Glutamatergic neuron (in vitro differentiated cells): ENCODE measurements at regions not wholly inside any gene's neighbourhood (a gene's known extent, or its start where the extent isn't known, plus 50 kb on each side); places are given as distances from the start of the nearest gene placed in this dataset.
"Not testable (repeated sequence)": the region's sequence is repeated elsewhere in the genome, so short reads cannot be mapped to it uniquely, and the experiment has no call there.

ENCODE experiments used
- DNase-seq: peaks from one replicate; pipeline ENCODE4 v3.0.0; 2022
- H3K27ac Mint-ChIP-seq: one replicate; pipeline ENCODE4 v1.8.0; 2020; ENCODE audit warnings: mild to moderate bottlenecking, mixed read lengths, inconsistent platforms; ENCODE audit not compliant: unreplicated experiment
- H3K27me3 Mint-ChIP-seq: one replicate; pipeline ENCODE4 v1.8.0; 2020; ENCODE audit warnings: mild to moderate bottlenecking, moderate library complexity, mixed read lengths, inconsistent platforms; ENCODE audit not compliant: unreplicated experiment
- H3K36me3 Mint-ChIP-seq: one replicate; pipeline ENCODE4 v1.8.0; 2020; ENCODE audit warnings: mild to moderate bottlenecking, mixed read lengths, inconsistent platforms; ENCODE audit not compliant: unreplicated experiment
- H3K4me1 Mint-ChIP-seq: one replicate; pipeline ENCODE4 v1.8.0; 2020; ENCODE audit warnings: mild to moderate bottlenecking, low read depth, mixed read lengths, inconsistent platforms; ENCODE audit not compliant: unreplicated experiment
- H3K4me3 Mint-ChIP-seq: one replicate; pipeline ENCODE4 v1.8.0; 2020; ENCODE audit warnings: mild to moderate bottlenecking, mixed read lengths, inconsistent platforms; ENCODE audit not compliant: unreplicated experiment
- H3K9me3 Mint-ChIP-seq: one replicate; pipeline ENCODE4 v1.8.0; 2020; ENCODE audit warnings: mild to moderate bottlenecking, moderate library complexity, mixed read lengths, inconsistent platforms; ENCODE audit not compliant: unreplicated experiment
- TF ChIP-seq, protein P1 (sequence below): fragments of 200-600 bp; sonication (generic); IDR thresholded peaks from one replicate; pipeline ENCODE4 v1.5.0; 2021; ENCODE audit not compliant: partially characterized antibody, unreplicated experiment

- TF ChIP-seq, protein P1, sequence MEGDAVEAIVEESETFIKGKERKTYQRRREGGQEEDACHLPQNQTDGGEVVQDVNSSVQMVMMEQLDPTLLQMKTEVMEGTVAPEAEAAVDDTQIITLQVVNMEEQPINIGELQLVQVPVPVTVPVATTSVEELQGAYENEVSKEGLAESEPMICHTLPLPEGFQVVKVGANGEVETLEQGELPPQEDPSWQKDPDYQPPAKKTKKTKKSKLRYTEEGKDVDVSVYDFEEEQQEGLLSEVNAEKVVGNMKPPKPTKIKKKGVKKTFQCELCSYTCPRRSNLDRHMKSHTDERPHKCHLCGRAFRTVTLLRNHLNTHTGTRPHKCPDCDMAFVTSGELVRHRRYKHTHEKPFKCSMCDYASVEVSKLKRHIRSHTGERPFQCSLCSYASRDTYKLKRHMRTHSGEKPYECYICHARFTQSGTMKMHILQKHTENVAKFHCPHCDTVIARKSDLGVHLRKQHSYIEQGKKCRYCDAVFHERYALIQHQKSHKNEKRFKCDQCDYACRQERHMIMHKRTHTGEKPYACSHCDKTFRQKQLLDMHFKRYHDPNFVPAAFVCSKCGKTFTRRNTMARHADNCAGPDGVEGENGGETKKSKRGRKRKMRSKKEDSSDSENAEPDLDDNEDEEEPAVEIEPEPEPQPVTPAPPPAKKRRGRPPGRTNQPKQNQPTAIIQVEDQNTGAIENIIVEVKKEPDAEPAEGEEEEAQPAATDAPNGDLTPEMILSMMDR: no peak
Observed at GRCh38 chr22:44640618-44641155, 61.3 kb upstream of the PRR5 start.

GRCh38 chr22:44639891-44640617 is 62.0 kb upstream of the PRR5 start:
- Mint-ChIP-seq H3K4me1 (no peaks in the 10 kb centered on the region), H3K36me3 (no peaks in the 10 kb centered on the region), H3K27ac (no peak overlapping the region), H3K9me3 (no peaks in the 10 kb centered on the region), H3K4me3 (no peak overlapping the region), H3K27me3 (peaks cover 5% of the 10 kb centered on the region)
- no peak for DNase-seq
- TF ChIP-seq, protein P1: no peak

More at GRCh38 chr22:44640618-44641155, 61.3 kb upstream of the PRR5 start:
- Mint-ChIP-seq H3K27me3 (peaks cover 7% of the 10 kb centered on the region), H3K27ac (no peak overlapping the region), H3K4me1 (no peaks in the 10 kb centered on the region), H3K9me3 (peaks cover 2% of the 10 kb centered on the region), H3K36me3 (no peaks in the 10 kb centered on the region), H3K4me3 (no peak overlapping the region)
- no peak for DNase-seq

GRCh38 chr22:44638971-44639760 is 62.8 kb upstream of the PRR5 start:
- Mint-ChIP-seq H3K9me3 (no peaks in the 10 kb centered on the region), H3K27me3 (peaks cover 5% of the 10 kb centered on the region), H3K27ac (no peak overlapping the region), H3K36me3 (no peaks in the 10 kb centered on the region), H3K4me3 (no peak overlapping the region), H3K4me1 (no peaks in the 10 kb centered on the region)
- DNase-seq: no peak
- TF ChIP-seq, protein P1: no peak

GRCh38 chr22:44636502-44637206 is 65.3 kb upstream of the PRR5 start:
- H3K9me3 Mint-ChIP-seq, H3K27me3 Mint-ChIP-seq, H3K4me3 Mint-ChIP-seq, H3K36me3 Mint-ChIP-seq, H3K4me1 Mint-ChIP-seq, H3K27ac Mint-ChIP-seq, DNase-seq: not testable (repeated sequence)

GRCh38 chr22:44635567-44635966 is 66.4 kb upstream of the PRR5 start:
- H3K4me1 Mint-ChIP-seq, H3K9me3 Mint-ChIP-seq, H3K36me3 Mint-ChIP-seq, H3K4me3 Mint-ChIP-seq, H3K27me3 Mint-ChIP-seq, H3K27ac Mint-ChIP-seq, DNase-seq: not testable (repeated sequence)
